SK-N-MC (cell line): ENCODE measurements at regions not wholly inside any gene's neighbourhood (a gene's known extent, or its start where the extent isn't known, plus 50 kb on each side); places are given as distances from the start of the nearest gene placed in this dataset.
"Not testable (repeated sequence)": the region's sequence is repeated elsewhere in the genome, so short reads cannot be mapped to it uniquely, and the experiment has no call there.

Experiments used
- DNase-seq: peaks from one replicate; pipeline ENCODE4 v3.0.0-alpha.2; 2011; ENCODE audit warnings: low read depth, low spot score
- H3K27ac ChIP-seq: fragments of 200-600 bp; sonication (generic); 2 replicates; pipeline ENCODE4 v1.5.1; 2016; ENCODE audit warnings: mixed run types
- H3K36me3 ChIP-seq: fragments of 200-600 bp; sonication (generic); 2 replicates; pipeline ENCODE4 v1.6.1; 2017; ENCODE audit warnings: antibody characterized with exemption, low read length, mixed read lengths; ENCODE audit not compliant: insufficient read depth
- H3K4me3 ChIP-seq: fragments of 200-600 bp; sonication (generic); 2 replicates; pipeline ENCODE4 v1.5.1; 2016
- H3K9ac ChIP-seq: fragments of 200-600 bp; sonication (generic); 2 replicates; pipeline ENCODE4 v1.8.0; 2017; ENCODE audit warnings: mixed run types, mixed read lengths; ENCODE audit not compliant: insufficient read length
- H3K9me3 ChIP-seq: fragments of 200-600 bp; sonication (generic); 2 replicates; pipeline ENCODE4 v1.6.1; 2017; ENCODE audit warnings: low read depth, mild to moderate bottlenecking, antibody characterized with exemption, low read length, moderate library complexity, mixed read lengths
- EZH2 ChIP-seq: fragments of 200-600 bp; sonication (generic); IDR thresholded peaks from one replicate; pipeline ENCODE4 v1.6.1; 2017; ENCODE audit warnings: antibody characterized with exemption
- FOXP2 ChIP-seq: optimal IDR thresholded peaks from 2 replicates; pipeline ENCODE3; 2011; ENCODE audit warnings: mild to moderate bottlenecking, moderate library complexity; ENCODE audit not compliant: insufficient read depth; ENCODE audit errors: extremely low read length, control extremely low read depth
- POLR2AphosphoS5 ChIP-seq: IDR thresholded peaks from 2 replicates; pipeline ENCODE4 v1.6.1; 2012; ENCODE audit warnings: mild to moderate bottlenecking, low read depth, low read length, borderline replicate concordance

DNA sequence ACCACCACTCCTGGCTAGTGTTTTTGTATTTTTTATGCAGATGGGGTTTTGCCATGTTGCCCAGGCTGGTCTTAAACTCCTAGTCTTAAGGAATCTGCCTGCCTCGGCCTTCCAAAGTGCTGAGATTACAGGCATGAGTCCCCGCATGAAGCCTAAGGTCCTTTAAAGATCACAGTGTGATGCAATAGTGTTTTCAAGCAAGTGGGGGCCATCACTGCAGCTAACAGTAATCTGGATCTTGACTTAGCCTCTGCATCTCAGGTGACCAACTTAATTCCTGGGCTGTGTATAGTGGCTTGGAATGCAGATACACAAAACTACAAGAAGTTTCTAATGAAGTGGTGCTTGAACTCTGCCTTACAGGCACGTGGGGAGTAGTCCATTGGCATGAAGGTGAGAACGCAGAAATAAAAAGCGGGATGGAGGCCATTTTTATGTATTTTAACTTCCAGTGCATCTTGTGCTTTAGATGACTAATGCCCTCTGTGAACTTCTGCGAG is 334.4 kb upstream of the SPRED2 start:
- no peak overlapping the region for H3K4me3 ChIP-seq
- H3K9me3 ChIP-seq, result no peaks in the 10 kb centered on the region
- no peak for TF ChIP-seq EZH2
- H3K36me3 ChIP-seq, result no peaks in the 10 kb centered on the region
- H3K9ac ChIP-seq, result no peak overlapping the region
- DNase-seq, result no peak
- H3K27ac ChIP-seq, result no peak overlapping the region

DNA sequence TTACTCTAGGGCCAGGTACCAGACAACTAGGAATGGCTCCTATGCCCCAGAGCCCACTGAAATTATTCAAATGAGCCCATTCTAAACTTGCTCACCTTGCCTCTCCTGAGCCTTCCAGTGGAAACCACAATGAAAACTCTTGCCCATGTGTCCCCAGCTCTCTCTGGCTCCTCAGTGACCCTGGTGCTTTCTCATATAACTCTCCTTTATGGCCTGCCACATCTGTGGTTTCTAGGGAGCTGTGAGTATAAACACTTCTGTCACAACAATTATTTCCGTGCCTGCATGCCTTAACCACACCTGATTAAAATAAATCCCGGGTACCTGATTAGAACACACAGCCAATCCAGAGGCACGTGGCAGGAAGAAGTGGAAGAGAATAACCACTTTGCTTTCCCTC is 333.0 kb upstream of the SPRED2 start:
- Histone ChIP-seq H3K36me3 (no peaks in the 10 kb centered on the region), H3K27ac (no peak overlapping the region), H3K9me3 (no peaks in the 10 kb centered on the region), H3K4me3 (no peak overlapping the region), H3K9ac (no peak overlapping the region)
- TF ChIP-seq POLR2AphosphoS5 (no peak), FOXP2 (no peak), EZH2 (no peak)
- no peak for DNase-seq

DNA sequence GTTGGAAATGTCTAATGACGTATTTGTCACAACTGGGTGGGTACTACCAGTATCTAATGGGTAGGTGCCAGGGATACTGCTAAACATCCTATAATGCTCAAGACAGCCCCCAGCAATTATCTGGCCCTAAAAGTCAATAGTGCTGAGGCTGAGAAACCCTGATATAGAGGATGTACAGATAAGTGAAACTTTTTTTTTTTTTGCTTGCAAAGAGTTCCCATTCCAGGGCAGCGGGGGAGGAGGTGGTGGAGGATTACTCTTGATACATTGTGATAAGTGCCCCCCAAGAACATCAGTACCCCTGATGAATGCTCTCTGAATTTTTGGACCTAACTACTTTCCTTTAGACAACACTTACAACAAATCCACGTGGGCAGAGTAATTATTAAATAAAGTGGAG is 329.7 kb upstream of the SPRED2 start:
- Histone ChIP-seq H3K27ac (no peak overlapping the region), H3K36me3 (no peaks in the 10 kb centered on the region), H3K4me3 (no peak overlapping the region), H3K9me3 (no peaks in the 10 kb centered on the region), H3K9ac (no peak overlapping the region)
- TF ChIP-seq EZH2, result no peak
- TF ChIP-seq POLR2AphosphoS5, result no peak
- no peak for TF ChIP-seq FOXP2
- no peak for DNase-seq

DNA sequence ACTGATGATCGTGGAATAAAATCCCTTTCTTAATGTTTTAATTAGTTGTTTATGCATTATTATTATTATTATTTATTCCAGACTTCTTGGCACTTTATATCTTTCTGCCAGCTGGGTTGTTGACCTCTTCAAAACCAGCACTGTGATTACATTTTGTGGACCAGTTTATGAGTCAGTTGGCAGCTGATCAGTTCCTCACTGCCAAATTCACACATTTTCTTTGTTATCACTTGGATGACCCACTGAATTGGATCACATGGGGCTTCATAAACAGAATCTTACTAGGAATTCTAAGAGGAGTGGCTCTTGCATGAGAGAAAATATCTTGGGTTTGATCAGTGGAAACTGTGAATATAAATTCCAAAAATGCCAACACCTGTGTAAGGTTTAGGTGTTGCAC is 321.8 kb upstream of the SPRED2 start:
- Histone ChIP-seq H3K9me3 (no peaks in the 10 kb centered on the region), H3K4me3 (no peak overlapping the region), H3K9ac (no peak overlapping the region), H3K27ac (no peak overlapping the region), H3K36me3 (no peaks in the 10 kb centered on the region)
- no peak for DNase-seq
- TF ChIP-seq EZH2, result no peak
- no peak for TF ChIP-seq POLR2AphosphoS5
- TF ChIP-seq FOXP2, result no peak

DNA sequence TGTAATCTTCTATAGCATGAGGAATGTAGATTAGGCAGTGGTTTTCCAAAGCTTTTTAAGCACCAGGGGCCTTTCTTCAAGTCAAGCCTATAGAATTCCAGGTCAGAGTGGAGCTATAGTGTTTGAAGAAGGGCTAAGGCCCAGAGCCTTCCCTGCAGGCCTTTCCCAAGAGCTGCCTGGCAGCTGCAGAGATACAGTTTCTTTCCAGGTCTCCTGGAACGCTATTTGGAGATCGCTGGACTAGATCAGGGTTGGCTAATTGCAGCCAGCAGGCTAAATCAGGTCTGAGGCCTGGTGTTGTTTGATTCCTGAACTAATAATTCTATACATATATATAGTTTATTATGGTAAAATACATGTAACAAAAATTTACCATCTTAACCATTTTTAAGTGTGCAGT is 319.0 kb upstream of the SPRED2 start:
- no peaks in the 10 kb centered on the region for H3K9me3 ChIP-seq
- TF ChIP-seq EZH2 (no peak), FOXP2 (no peak), POLR2AphosphoS5 (no peak)
- H3K9ac ChIP-seq, result no peak overlapping the region
- no peak for DNase-seq
- no peak overlapping the region for H3K4me3 ChIP-seq
- H3K27ac ChIP-seq, result peak overlapping the region; percentile 100
- no peaks in the 10 kb centered on the region for H3K36me3 ChIP-seq

DNA sequence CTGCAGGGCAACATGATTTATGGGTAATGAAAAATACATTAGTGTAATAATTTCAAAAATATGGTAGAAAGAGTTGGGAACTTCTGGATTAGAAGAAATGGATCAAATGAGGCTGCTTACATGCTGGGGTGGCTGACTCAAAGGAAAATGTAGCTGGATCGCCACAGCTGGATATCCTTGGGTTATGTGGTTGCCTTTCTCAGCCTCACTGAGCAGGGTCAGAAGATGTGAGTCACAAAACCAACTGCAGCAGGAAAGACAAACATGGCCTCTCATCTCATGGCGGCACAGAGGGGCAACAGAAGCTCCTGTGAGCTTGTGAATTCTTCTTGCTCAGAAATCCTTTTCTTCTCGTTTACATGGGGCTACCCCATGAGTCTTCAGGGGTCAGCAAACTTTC is 317.1 kb upstream of the SPRED2 start:
- Histone ChIP-seq H3K27ac (peak overlapping the region; percentile 100), H3K9me3 (no peaks in the 10 kb centered on the region), H3K9ac (peak overlapping the region; percentile 83), H3K36me3 (no peaks in the 10 kb centered on the region), H3K4me3 (no peak overlapping the region)
- no peak for TF ChIP-seq FOXP2
- TF ChIP-seq EZH2, result no peak
- TF ChIP-seq POLR2AphosphoS5, result no peak
- no peak for DNase-seq

DNA sequence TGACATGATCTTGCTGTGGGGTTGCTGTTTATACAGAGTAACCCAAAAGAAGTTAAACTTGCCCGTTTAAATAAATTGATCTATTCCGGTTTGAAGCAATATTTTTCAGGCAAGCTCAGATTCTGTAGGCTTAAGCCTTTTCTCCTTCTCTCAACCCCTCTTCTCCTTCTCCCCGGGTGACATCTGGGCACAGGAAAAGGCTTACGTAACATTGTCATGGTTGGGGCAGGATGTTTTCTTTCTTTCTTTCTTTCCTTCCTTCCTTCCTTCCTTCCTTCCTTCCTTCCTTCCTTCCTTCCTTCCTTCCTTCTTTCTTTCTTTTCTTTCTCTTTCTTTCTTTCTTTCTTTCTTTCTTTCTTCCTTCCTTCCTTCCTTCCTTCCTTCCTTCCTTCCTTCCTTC is 315.5 kb upstream of the SPRED2 start:
- peak; percentile 49; the same call in 1 of the 2 replicates for TF ChIP-seq POLR2AphosphoS5
- H3K36me3 ChIP-seq, H3K4me3 ChIP-seq, H3K9me3 ChIP-seq, H3K9ac ChIP-seq: not testable (repeated sequence)
- DNase-seq, result peak; percentile 95
- H3K27ac ChIP-seq, result peak overlapping the region; percentile 100

DNA sequence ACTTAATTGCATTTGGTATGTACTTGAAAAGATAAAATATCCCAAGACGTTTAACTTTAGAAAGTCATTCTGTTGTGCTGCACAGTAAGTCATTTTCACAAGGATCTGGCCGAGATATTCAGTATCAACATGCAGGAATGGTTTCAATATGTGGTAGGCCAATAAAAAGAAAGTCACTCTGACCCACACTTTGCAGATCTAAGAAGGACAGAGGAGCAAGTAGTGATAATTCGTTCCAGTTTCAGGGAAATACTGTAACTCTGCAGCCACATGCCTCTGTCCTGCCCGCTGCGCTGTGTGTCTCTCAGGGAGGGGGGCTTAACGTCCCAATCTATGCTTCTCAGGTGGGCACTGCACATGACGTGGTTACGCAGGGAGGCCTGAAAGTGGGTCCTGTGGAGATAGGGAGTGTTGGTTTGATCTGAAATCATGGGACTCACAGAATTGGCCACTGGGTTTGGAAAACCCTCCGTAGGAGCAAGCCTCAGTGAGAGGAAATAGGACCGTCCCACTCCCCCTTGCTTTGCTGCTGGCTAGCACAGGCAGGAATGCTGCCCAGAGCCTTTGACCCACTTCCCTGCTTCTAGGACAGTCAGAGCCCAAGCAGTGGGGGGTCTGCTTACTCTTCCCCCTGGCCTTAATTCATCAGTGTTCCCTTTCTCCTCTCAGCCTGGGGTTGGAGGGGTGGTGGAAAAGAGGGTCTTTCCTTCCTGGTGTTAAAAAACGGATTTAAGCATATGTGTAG is 314.7 kb upstream of the SPRED2 start:
- H3K9ac ChIP-seq, result peak overlapping the region; percentile 78
- no peak for DNase-seq
- no peaks in the 10 kb centered on the region for H3K9me3 ChIP-seq
- H3K4me3 ChIP-seq, result no peak overlapping the region
- no peak for TF ChIP-seq EZH2
- no peak for TF ChIP-seq FOXP2
- TF ChIP-seq POLR2AphosphoS5, result no peak
- no peaks in the 10 kb centered on the region for H3K36me3 ChIP-seq
- peak overlapping the region; percentile 100 for H3K27ac ChIP-seq
